GM13977 (cell line): ENCODE measurements at regions not wholly inside any gene's neighbourhood (a gene's known extent, or its start where the extent isn't known, plus 50 kb on each side); places are given as distances from the start of the nearest gene placed in this dataset.

ENCODE experiments used
- DNase-seq: peaks from one replicate; pipeline ENCODE4 v3.0.0; 2012; ENCODE audit warnings: low spot score
- CTCF ChIP-seq: IDR thresholded peaks from 2 replicates; pipeline ENCODE4 v1.5.1; 2012; ENCODE audit warnings: mild to moderate bottlenecking, control low read depth; ENCODE audit not compliant: insufficient read depth; ENCODE audit errors: extremely low read depth, missing control alignments
- in situ Hi-C: fragments of 300-500 bp; cut with MboI; formaldehyde crosslinking; loops from one replicate; pipeline ENCODE4 v1.12.0; 2022; ENCODE audit warnings: low sequenced_read_pairs, low pct_unique_long_range_greater_than_20kb, mixed read lengths, inconsistent platforms; ENCODE audit not compliant: unreplicated experiment

GRCh38 chr4:156158747-156159146 lies 205.1 kb upstream of the CTSO start:
- in situ Hi-C loops = no loop called here
- TF ChIP-seq CTCF = no peak
- peak; percentile 26 for DNase-seq

- no peak for TF ChIP-seq CTCF
- no peak for DNase-seq
- in situ Hi-C loops = no loop called here
Measured at GRCh38 chr4:156154978-156155377, 201.3 kb upstream of the CTSO start.

- in situ Hi-C loops = no loop called here
- TF ChIP-seq CTCF = no peak
- no peak for DNase-seq
Measured at GRCh38 chr4:156146571-156146970, 192.9 kb upstream of the CTSO start.

GRCh38 chr4:156144961-156145360 lies 191.3 kb upstream of the CTSO start:
- in situ Hi-C loops = no loop called here
- no peak for DNase-seq
- TF ChIP-seq CTCF = no peak

GRCh38 chr4:156138781-156139280 lies 185.2 kb upstream of the CTSO start:
- no peak for TF ChIP-seq CTCF
- no peak for DNase-seq
- in situ Hi-C loops = no loop called here

GRCh38 chr4:156137679-156138473 lies 184.2 kb upstream of the CTSO start:
- in situ Hi-C loops = no loop called here
- TF ChIP-seq CTCF = no peak

More at GRCh38 chr4:156137679-156138473, 184.2 kb upstream of the CTSO start:
- DNase-seq = no peak
